AG09319 (cell line): ENCODE measurements at regions not wholly inside any gene's neighbourhood (a gene's known extent, or its start where the extent isn't known, plus 50 kb on each side); places are given as distances from the start of the nearest gene placed in this dataset.
A peak's percentile ranks its signal among the peaks of the same experiment; 100 is the strongest.

ENCODE experiments used
- DNase-seq: peaks from one replicate; pipeline ENCODE4 v3.0.0-alpha.2; 2010; ENCODE audit warnings: low read depth; ENCODE audit errors: extremely low read depth
- TF ChIP-seq, protein P1 (sequence below): IDR thresholded peaks from 2 replicates; pipeline ENCODE4 v1.5.1; 2011; ENCODE audit warnings: low read depth, mild to moderate bottlenecking, inconsistent platforms, low read length, moderate library complexity

DNA sequence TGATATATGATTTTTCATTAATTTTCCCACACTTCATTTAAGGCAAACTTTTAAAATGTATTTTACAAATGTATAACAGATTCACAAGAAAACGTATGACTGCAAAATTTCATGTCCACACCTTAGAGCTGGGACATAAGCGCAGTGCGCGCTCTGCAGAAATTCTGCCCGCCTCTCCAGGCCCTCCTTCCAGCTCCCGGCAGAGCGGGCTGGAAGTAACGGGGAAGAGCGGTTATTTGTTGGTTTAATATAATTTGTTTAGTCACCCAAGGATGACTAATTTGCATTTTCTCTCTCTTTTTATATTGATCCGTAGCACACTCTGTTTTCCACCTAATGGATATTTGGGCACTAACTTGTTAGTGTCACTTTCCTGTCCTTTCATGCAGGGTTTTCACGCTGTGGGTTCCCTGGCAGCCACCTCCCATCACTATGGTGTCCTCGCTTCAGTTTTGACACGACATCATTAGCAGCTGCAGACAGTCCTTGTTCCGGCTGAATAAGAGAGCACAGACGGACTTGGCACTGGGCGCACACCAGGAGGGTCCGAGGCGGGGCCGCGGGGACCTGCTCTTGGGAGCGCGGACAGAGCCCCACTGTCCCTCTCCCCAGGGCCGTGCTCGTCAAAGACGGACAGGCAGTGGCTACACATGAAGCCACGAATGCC, 129.2 kb upstream of the SEC61G start:
- TF ChIP-seq, protein P1, sequence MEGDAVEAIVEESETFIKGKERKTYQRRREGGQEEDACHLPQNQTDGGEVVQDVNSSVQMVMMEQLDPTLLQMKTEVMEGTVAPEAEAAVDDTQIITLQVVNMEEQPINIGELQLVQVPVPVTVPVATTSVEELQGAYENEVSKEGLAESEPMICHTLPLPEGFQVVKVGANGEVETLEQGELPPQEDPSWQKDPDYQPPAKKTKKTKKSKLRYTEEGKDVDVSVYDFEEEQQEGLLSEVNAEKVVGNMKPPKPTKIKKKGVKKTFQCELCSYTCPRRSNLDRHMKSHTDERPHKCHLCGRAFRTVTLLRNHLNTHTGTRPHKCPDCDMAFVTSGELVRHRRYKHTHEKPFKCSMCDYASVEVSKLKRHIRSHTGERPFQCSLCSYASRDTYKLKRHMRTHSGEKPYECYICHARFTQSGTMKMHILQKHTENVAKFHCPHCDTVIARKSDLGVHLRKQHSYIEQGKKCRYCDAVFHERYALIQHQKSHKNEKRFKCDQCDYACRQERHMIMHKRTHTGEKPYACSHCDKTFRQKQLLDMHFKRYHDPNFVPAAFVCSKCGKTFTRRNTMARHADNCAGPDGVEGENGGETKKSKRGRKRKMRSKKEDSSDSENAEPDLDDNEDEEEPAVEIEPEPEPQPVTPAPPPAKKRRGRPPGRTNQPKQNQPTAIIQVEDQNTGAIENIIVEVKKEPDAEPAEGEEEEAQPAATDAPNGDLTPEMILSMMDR = no peak
- no peak for DNase-seq

DNA sequence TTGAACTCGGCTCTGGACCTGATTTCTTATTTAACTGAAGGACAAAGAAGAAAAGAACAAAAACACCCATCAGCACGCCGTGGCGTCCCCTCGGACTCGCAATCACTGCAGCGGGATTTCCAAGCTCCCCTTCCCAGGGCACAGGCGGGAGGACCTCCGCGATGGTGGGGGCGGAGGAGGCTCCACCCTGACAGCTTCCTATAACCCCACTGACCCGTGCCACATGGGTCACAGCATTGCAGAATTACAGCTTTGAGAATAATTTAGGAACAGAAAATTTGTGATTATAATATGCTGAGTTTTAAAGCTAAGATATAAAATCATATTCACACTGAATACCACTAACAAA, 129.7 kb upstream of the SEC61G start:
- DNase-seq = no peak
- TF ChIP-seq, protein P1 = no peak

DNA sequence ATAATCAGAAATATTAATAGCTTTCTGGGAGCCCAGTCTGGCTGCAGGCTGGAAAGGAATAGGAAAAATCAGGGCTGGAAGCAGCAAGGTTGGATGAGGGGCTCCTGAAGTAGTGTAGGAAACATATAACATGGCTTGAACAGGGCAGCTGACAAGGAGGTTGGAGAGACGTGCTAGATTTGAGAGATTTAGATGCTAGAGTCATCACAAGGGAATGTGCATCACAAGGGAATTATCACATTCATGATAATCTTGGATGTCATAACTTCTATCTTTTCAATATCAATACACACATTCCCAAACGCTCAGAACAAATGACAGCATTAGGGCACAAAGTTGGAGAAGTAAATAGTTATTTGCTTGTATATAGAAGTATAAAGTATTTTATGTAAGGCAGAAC, 120.9 kb upstream of the EGFR start:
- DNase-seq = no peak

DNA sequence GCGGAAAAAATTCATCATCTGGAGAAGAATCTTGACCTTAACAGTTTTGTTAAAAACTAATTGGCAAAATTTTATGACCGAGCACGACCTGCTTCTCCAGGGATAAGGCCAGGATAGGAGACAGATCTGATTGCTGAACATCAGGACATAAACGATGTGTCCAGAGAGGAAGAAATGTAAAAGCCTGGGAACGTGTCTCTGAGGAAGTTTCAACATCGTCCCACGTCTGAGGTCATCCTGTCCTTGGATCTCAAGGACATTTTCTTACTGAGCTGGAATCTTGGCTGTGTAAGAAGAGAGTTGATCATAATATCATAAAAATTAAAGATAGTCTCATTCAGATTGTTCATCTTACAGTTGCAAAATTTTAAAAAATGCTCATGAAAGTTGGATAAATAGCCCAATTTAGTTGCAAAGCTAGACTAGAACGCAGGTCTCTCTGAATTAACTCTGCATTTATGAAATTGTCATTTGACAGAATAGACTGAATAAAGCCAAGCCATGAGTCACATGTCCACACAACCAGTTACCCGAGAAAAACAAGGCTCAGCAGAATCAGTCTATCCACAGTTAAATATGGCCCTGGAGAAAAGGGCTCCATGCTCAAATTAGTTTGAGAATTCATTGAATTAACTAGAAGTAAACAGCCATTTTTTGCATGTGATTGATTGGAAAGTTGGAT, 120.0 kb upstream of the EGFR start:
- DNase-seq = no peak
- TF ChIP-seq, protein P1 = no peak

More for the DNA sequence above, 120.9 kb upstream of the EGFR start:
- TF ChIP-seq, protein P1 = no peak

DNA sequence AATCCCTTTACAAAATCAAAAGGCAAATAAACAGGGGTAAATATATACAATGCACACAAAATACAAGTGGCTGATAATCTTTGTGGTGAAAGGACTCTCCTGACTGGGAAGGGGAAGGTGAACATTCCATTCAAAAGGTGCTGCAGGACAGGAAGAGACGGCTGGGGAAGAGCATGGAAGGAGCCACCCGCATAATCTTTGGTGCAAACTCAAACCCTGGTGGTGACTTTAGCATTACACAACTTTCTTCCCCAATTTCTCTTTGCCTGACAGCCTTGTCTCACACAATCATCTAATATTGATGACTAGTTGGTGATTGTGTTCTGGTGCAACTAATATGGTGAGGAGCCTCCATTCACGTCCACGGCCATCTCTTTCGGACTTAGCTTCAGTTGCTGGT, 117.0 kb upstream of the EGFR start:
- TF ChIP-seq, protein P1 = no peak
- no peak for DNase-seq

DNA sequence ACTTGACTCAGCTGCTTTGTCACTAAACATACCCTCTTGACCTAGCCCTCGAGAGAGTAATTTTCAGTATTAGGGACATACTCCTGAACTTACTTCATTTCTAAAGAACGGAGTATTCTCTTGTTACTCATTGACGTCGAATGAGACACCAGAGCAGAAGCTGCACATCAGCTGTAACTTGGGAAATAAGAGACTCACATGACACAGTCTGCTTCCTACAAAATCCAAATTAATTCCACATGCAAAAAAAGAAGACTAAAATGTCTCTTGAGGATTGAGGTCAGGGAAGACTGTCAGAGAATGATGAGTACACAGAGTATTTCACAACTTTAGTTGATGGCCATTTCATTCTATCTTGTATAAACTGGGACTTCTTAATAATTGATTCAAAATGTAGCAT, 114.7 kb upstream of the EGFR start:
- TF ChIP-seq, protein P1 = no peak
- peak; percentile 94 for DNase-seq

DNA sequence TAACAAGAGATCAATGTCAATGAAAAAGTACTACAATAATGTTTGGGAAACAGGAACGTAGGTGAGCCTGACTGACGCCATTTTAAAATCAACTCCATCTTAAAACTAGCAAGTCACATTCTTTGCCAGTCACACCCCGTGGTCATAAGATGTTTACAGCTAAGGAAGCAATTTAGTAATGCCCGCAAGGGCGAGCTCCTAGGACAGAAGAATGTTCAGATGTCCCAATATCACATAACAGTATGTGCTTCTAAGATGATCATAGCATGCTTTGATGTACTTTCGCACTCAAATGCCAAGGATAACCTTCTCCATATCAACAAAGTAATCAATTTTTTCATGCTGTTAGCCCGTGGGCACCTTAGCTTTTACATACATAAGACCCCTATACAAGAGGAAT, 113.8 kb upstream of the EGFR start:
- no peak for DNase-seq

More for the DNA sequence above, 113.8 kb upstream of the EGFR start:
- TF ChIP-seq, protein P1 = no peak
